ENCODE measurements at regions not wholly inside any gene's neighbourhood (a gene's known extent, or its start where the extent isn't known, plus 50 kb on each side); places are given as distances from the start of the nearest gene placed in this dataset.

DNA sequence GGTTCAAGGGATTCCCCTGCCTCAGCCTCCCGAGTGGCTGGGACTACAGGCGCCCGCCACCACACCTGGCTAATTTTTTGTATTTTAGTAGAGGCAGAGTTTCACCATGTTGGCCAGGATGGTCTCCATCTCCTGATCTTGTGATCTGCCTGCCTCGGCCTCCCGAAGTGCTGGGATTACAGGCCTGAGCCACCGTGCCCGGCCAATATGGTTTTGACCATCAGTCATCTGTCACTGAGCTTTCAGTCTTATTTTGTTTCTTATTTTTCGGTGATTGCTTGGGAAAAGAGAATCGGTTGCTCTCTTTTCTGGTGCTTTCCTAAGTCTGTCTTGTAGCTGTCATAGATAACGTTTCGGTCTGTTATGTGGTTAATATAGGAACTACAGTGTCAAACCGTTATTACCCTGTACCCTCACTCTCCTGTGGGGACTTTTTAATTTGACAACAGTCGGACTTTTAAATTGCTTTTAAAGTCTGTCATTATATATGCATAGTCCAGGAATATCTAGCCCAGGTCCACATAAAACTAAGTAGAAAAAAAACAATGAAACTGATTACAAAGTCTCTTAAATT is 453.4 kb downstream of the KCNJ18 start:
- Histone ChIP-seq H3K27ac (no peak overlapping the region), H3K4me1 (no peaks in the 10 kb centered on the region), H3K4me2 (no peak overlapping the region), H3K9me3 (no peaks in the 10 kb centered on the region), H3K4me3 (no peak overlapping the region)
- ATAC-seq (no peak; a peak in 1 of 6 replicates), DNase-seq (ENCODE audit: low read depth in 1 of 2, low spot score in 1 of 2) (no peak), FAIRE-seq (no peak)
- ChIA-PET POLR2A (no interaction called here), CTCF (no interaction called here)
- WGBS (ENCODE audit: missing lambda C conversion rate), result 23% methylated on average over 13 of the region's 13 CpGs
- no peak for TF ChIP-seq MYC (IDR thresholded peaks at IDR 0.05; ENCODE audit: borderline replicate concordance, low read length)
- TF ChIP-seq SMC3 (IDR thresholded peaks at IDR 0.05), result no peak
- no peak for TF ChIP-seq RAD21 (conservative IDR thresholded peaks at IDR 0.05 in 1 of 2, IDR thresholded peaks at IDR 0.05 in 1 of 2)
- TF ChIP-seq HDAC2 (IDR thresholded peaks at IDR 0.05), result no peak
- TF ChIP-seq, protein P1, sequence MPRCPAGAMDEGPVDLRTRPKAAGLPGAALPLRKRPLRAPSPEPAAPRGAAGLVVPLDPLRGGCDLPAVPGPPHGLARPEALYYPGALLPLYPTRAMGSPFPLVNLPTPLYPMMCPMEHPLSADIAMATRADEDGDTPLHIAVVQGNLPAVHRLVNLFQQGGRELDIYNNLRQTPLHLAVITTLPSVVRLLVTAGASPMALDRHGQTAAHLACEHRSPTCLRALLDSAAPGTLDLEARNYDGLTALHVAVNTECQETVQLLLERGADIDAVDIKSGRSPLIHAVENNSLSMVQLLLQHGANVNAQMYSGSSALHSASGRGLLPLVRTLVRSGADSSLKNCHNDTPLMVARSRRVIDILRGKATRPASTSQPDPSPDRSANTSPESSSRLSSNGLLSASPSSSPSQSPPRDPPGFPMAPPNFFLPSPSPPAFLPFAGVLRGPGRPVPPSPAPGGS (IDR thresholded peaks at IDR 0.05), result no peak
- no peak for TF ChIP-seq JUNB (IDR thresholded peaks at IDR 0.05)
- TF ChIP-seq JUN (IDR thresholded peaks at IDR 0.05), result no peak
- TF ChIP-seq, protein P2, sequence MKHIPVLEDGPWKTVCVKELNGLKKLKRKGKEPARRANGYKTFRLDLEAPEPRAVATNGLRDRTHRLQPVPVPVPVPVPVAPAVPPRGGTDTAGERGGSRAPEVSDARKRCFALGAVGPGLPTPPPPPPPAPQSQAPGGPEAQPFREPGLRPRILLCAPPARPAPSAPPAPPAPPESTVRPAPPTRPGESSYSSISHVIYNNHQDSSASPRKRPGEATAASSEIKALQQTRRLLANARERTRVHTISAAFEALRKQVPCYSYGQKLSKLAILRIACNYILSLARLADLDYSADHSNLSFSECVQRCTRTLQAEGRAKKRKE (CRISPR knock-in tag; IDR thresholded peaks at IDR 0.05; ENCODE audit: low read depth), result no peak
- TF ChIP-seq ZC3H11A (IDR thresholded peaks at IDR 0.05), result no peak
- no peak for TF ChIP-seq HOXB13 (CRISPR knock-in tag; IDR thresholded peaks at IDR 0.05; ENCODE audit: low read depth)

DNA sequence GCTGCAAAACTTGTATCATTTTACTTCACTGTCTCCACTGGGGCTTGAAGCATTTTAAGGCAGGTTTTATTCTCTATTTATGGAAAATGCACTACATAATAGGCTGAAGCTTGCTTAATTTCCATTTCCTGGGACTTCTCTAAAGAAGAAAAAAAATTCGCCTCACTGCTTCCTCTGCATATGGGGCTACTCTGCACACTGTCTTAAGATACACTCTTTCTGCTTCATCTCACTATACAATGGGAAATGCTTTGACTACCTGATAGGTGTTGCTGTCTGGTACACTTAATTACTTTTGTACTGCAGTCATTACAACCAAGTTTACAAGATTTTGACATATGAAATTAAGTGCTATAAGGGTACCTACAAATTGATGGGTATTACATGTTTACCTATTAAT is 466.0 kb downstream of the KCNJ18 start:
- POLR2A ChIA-PET, result no interaction called here
- Histone ChIP-seq H3K9me3 (no peaks in the 10 kb centered on the region), H3K27ac (no peak overlapping the region), H3K4me2 (no peak overlapping the region), H3K4me1 (no peaks in the 10 kb centered on the region), H3K4me3 (no peak overlapping the region)
- TF ChIP-seq TFCP2L1 (CRISPR knock-in tag; IDR thresholded peaks at IDR 0.05), result no peak
- TF ChIP-seq, protein P3, sequence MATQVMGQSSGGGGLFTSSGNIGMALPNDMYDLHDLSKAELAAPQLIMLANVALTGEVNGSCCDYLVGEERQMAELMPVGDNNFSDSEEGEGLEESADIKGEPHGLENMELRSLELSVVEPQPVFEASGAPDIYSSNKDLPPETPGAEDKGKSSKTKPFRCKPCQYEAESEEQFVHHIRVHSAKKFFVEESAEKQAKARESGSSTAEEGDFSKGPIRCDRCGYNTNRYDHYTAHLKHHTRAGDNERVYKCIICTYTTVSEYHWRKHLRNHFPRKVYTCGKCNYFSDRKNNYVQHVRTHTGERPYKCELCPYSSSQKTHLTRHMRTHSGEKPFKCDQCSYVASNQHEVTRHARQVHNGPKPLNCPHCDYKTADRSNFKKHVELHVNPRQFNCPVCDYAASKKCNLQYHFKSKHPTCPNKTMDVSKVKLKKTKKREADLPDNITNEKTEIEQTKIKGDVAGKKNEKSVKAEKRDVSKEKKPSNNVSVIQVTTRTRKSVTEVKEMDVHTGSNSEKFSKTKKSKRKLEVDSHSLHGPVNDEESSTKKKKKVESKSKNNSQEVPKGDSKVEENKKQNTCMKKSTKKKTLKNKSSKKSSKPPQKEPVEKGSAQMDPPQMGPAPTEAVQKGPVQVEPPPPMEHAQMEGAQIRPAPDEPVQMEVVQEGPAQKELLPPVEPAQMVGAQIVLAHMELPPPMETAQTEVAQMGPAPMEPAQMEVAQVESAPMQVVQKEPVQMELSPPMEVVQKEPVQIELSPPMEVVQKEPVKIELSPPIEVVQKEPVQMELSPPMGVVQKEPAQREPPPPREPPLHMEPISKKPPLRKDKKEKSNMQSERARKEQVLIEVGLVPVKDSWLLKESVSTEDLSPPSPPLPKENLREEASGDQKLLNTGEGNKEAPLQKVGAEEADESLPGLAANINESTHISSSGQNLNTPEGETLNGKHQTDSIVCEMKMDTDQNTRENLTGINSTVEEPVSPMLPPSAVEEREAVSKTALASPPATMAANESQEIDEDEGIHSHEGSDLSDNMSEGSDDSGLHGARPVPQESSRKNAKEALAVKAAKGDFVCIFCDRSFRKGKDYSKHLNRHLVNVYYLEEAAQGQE (IDR thresholded peaks at IDR 0.05), result no peak
- no peak for TF ChIP-seq ZC3H11A (IDR thresholded peaks at IDR 0.05)
- TF ChIP-seq KDM5A (IDR thresholded peaks at IDR 0.05), result no peak
- no peak for TF ChIP-seq RAD21 (conservative IDR thresholded peaks at IDR 0.05 in 1 of 2, IDR thresholded peaks at IDR 0.05 in 1 of 2)
- no peak for TF ChIP-seq RNF2 (IDR thresholded peaks at IDR 0.05; ENCODE audit: borderline replicate concordance, low read depth)
- TF ChIP-seq FOXS1 (CRISPR knock-in tag; IDR thresholded peaks at IDR 0.05), result no peak
- CTCF ChIA-PET, result interaction anchor here (1.7 kb wide), 1 partner anchor 8 kb away, joined by 3 read pairs; no protein-coding TSS in a partner anchor
- ATAC-seq, result no peak
- no peak for FAIRE-seq
- no peak for DNase-seq (ENCODE audit: low read depth in 1 of 2, low spot score in 1 of 2)
- WGBS (ENCODE audit: missing lambda C conversion rate), result 0% methylated on average over 1 of the region's 1 CpG

DNA sequence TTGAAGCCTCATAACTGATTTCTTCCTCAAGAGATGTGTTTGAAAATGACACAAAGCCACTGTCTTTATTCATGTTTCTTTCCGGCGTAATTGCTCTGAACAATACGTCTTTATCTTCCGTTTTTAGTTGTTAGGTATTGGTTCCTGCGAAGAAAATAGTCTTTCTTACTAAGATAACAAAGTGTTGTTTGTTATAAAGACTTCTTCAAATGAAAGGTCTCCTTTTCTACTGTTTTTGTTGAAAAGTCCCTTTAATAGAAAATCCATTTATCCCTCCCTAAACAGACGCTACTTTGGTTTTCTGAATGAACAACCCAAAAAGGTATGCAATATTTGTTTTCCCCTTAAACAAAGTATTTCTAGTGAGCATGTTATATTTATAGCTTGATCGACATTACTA is 469.1 kb downstream of the KCNJ18 start:
- no peaks in the 10 kb centered on the region for H3K9me3 ChIP-seq
- ATAC-seq (no peak), DNase-seq (ENCODE audit: low read depth in 1 of 2, low spot score in 1 of 2) (no peak), FAIRE-seq (no peak)
- ChIA-PET CTCF (no interaction called here), POLR2A (no interaction called here)
- no peak overlapping the region for H3K4me3 ChIP-seq
- no peak overlapping the region for H3K4me2 ChIP-seq
- no peaks in the 10 kb centered on the region for H3K4me1 ChIP-seq
- H3K27ac ChIP-seq, result no peak overlapping the region
- 30% methylated on average over 7 of the region's 7 CpGs for WGBS (ENCODE audit: missing lambda C conversion rate)
- TF ChIP-seq CEBPB (IDR thresholded peaks at IDR 0.05) (no peak), NPAS2 (CRISPR knock-in tag; IDR thresholded peaks at IDR 0.05; ENCODE audit: borderline replicate concordance) (no peak), CBX2 (IDR thresholded peaks at IDR 0.05; ENCODE audit: borderline replicate concordance, low read depth) (no peak), MYC (IDR thresholded peaks at IDR 0.05; ENCODE audit: borderline replicate concordance, low read length) (no peak), CHD2 (IDR thresholded peaks at IDR 0.05; ENCODE audit: low read length, partially characterized antibody) (no peak), PHF8 (IDR thresholded peaks at IDR 0.05; ENCODE audit: borderline replicate concordance, low read depth) (no peak), MAZ (IDR thresholded peaks at IDR 0.05; ENCODE audit: borderline replicate concordance, low read depth, low read length) (no peak), FOSL2 (IDR thresholded peaks at IDR 0.05) (no peak), FOSL2 (CRISPR knock-in tag; IDR thresholded peaks at IDR 0.05) (no peak), RNF2 (IDR thresholded peaks at IDR 0.05; ENCODE audit: borderline replicate concordance, low read depth) (no peak), KDM1A (IDR thresholded peaks at IDR 0.05; ENCODE audit: low read depth) (no peak), SMC3 (IDR thresholded peaks at IDR 0.05) (no peak), ZNF302 (CRISPR knock-in tag; IDR thresholded peaks at IDR 0.05) (no peak)
- TF ChIP-seq, protein P4, sequence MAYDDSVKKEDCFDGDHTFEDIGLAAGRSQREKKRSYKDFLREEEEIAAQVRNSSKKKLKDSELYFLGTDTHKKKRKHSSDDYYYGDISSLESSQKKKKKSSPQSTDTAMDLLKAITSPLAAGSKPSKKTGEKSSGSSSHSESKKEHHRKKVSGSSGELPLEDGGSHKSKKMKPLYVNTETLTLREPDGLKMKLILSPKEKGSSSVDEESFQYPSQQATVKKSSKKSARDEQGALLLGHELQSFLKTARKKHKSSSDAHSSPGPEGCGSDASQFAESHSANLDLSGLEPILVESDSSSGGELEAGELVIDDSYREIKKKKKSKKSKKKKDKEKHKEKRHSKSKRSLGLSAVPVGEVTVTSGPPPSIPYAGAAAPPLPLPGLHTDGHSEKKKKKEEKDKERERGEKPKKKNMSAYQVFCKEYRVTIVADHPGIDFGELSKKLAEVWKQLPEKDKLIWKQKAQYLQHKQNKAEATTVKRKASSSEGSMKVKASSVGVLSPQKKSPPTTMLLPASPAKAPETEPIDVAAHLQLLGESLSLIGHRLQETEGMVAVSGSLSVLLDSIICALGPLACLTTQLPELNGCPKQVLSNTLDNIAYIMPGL (CRISPR knock-in tag; IDR thresholded peaks at IDR 0.05; ENCODE audit: borderline replicate concordance), result no peak
